Liver (tissue), 8 donors: ENCODE measurements at regions not wholly inside any gene's neighbourhood (a gene's known extent, or its start where the extent isn't known, plus 50 kb on each side); places are given as distances from the start of the nearest gene placed in this dataset.

Experiments
- DNase-seq: peaks from one replicate; pipeline ENCODE4 v3.0.0-alpha.2; 2017; ENCODE audit warnings: low spot score
- H3K27ac ChIP-seq, 2 donors: one replicate each; pipeline ENCODE4 v1.7.0; 2013; ENCODE audit warnings: inconsistent platforms in 2 of 2, low read length in 2 of 2, control low read depth in 1 of 2, low read depth in 1 of 2, mild to moderate bottlenecking in 1 of 2
- H3K27me3 ChIP-seq, 4 donors: one replicate each; pipeline versions ENCODE4 v1.6.1 to v1.7.0; 2013; ENCODE audit warnings: low read length in 3 of 4, inconsistent platforms in 1 of 4, mild to moderate bottlenecking in 1 of 4, moderate library complexity in 1 of 4; ENCODE audit not compliant: control insufficient read depth in 4 of 4, insufficient read depth in 4 of 4
- H3K36me3 ChIP-seq, 4 donors: one replicate each; pipeline versions ENCODE4 v1.6.1 to v1.7.0; 2013; ENCODE audit warnings: low read length in 3 of 4, mild to moderate bottlenecking in 3 of 4, low read depth in 1 of 4, moderate library complexity in 1 of 4; ENCODE audit not compliant: control insufficient read depth in 4 of 4, insufficient read depth in 3 of 4
- H3K4me1 ChIP-seq, 4 donors: one replicate each; pipeline versions ENCODE4 v1.6.1 to v1.7.0; 2013; ENCODE audit warnings: low read length in 3 of 4, mild to moderate bottlenecking in 3 of 4, moderate library complexity in 1 of 4; ENCODE audit not compliant: control insufficient read depth in 4 of 4, insufficient read depth in 4 of 4
- H3K4me3 ChIP-seq, 3 donors: one replicate each; pipeline versions ENCODE4 v1.6.1 to v1.7.0; 2013; ENCODE audit warnings: low read length in 3 of 3, control low read depth in 1 of 3, low read depth in 1 of 3, mild to moderate bottlenecking in 1 of 3
- H3K9ac ChIP-seq, 2 donors: one replicate each; pipeline ENCODE4 v1.7.0; 2013; ENCODE audit warnings: low read length in 2 of 2, mild to moderate bottlenecking in 2 of 2, moderate library complexity in 2 of 2, control low read depth in 1 of 2, low read depth in 1 of 2
- H3K9me3 ChIP-seq, 4 donors: one replicate each; pipeline versions ENCODE4 v1.6.1 to v1.7.0; 2013; ENCODE audit warnings: low read length in 3 of 4; ENCODE audit not compliant: control insufficient read depth in 4 of 4
- FOXA2 ChIP-seq: IDR thresholded peaks from 2 replicates; pipeline ENCODE4 v1.6.1; 2016; ENCODE audit warnings: antibody characterized with exemption
- GABPA ChIP-seq, 2 donors: IDR thresholded peaks in 1 of 2; conservative IDR thresholded peaks in 1 of 2; 2 replicates each; pipeline ENCODE4 v1.6.1; 2016; ENCODE audit warnings: antibody characterized with exemption in 2 of 2, mild to moderate bottlenecking in 1 of 2, moderate library complexity in 1 of 2
- HNF4A ChIP-seq, 2 donors: conservative IDR thresholded peaks; 2 replicates each; pipeline ENCODE4 v1.6.1; 2016; ENCODE audit warnings: antibody characterized with exemption in 2 of 2, mild to moderate bottlenecking in 2 of 2
- HNF4G ChIP-seq: IDR thresholded peaks from 2 replicates; pipeline ENCODE4 v1.6.1; 2016; ENCODE audit warnings: antibody characterized with exemption
- JUND ChIP-seq, 2 donors: IDR thresholded peaks; 2 replicates each; pipeline ENCODE4 v1.6.1; 2016; ENCODE audit warnings: antibody characterized with exemption in 2 of 2
- NR2F2 ChIP-seq: IDR thresholded peaks from 2 replicates; pipeline ENCODE4 v1.6.1; 2016; ENCODE audit warnings: antibody characterized with exemption
- RXRA ChIP-seq, 2 donors: IDR thresholded peaks; 2 replicates each; pipeline ENCODE4 v1.6.1; 2017 to 2018; ENCODE audit warnings: antibody characterized with exemption in 2 of 2, mild to moderate bottlenecking in 1 of 2
- TAF1 ChIP-seq: conservative IDR thresholded peaks from 2 replicates; pipeline ENCODE4 v1.6.1; 2016; ENCODE audit warnings: antibody characterized with exemption, mild to moderate bottlenecking
- WGBS: extraction: QIAGEN DNeasy Blood & Tissue Kit; methylation state at CpG from one replicate; pipeline ENCODE4 v1.1.7; 2013; 5-methylcytosine and 5-hydroxymethylcytosine counted together
- TF ChIP-seq, protein P1 (sequence below): IDR thresholded peaks from 2 replicates; pipeline ENCODE4 v1.6.1; 2016; ENCODE audit warnings: antibody characterized with exemption, mild to moderate bottlenecking
- TF ChIP-seq, protein P2 (sequence below): IDR thresholded peaks from 2 replicates; pipeline ENCODE4 v1.6.1; 2016; ENCODE audit warnings: antibody characterized with exemption
- TF ChIP-seq, protein P3 (sequence below): fragments of 150-350 bp; IDR thresholded peaks from 2 replicates; pipeline ENCODE4 v1.5.1; 2017; ENCODE audit warnings: improper control_type of control experiment, low read depth, low read length; ENCODE audit not compliant: missing input control
- TF ChIP-seq, protein P4 (sequence below): IDR thresholded peaks from 2 replicates; pipeline ENCODE4 v1.6.1; 2016; ENCODE audit warnings: antibody characterized with exemption
- TF ChIP-seq, protein P5 (sequence below): IDR thresholded peaks from 2 replicates; pipeline ENCODE4 v1.6.1; 2016; ENCODE audit warnings: antibody characterized with exemption
- donor health status: healthy.
- donor health status: healthy.
- donor health status: healthy.
- donor health status: healthy.
- donor health status: healthy.

DNA sequence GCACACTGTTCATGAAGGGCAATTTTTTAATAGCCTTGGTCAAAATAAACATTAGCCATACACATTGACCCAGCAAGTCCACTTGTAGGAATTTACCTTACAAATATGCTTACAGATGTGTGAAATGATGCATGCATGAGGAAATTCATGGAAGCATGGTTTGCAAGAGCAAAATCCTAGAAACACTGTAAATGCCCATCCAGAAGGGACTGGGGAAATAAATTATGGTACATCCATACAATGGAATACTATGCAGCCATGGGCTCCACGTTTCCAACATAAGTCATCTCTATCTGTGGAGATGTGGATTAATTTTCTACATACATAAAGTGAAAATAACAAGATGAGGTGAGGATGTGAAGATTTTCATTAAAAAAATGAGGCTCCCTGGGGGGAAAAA is 99.1 kb downstream of the NPY start:
- H3K36me3 ChIP-seq, result no peaks in the 10 kb centered on the region
- no peaks in the 10 kb centered on the region for H3K27me3 ChIP-seq
- no peaks in the 10 kb centered on the region for H3K4me1 ChIP-seq
- WGBS, result 84% methylated on average over 1 of the region's 1 CpG
- no peak overlapping the region for H3K4me3 ChIP-seq
- TF ChIP-seq, protein P1, sequence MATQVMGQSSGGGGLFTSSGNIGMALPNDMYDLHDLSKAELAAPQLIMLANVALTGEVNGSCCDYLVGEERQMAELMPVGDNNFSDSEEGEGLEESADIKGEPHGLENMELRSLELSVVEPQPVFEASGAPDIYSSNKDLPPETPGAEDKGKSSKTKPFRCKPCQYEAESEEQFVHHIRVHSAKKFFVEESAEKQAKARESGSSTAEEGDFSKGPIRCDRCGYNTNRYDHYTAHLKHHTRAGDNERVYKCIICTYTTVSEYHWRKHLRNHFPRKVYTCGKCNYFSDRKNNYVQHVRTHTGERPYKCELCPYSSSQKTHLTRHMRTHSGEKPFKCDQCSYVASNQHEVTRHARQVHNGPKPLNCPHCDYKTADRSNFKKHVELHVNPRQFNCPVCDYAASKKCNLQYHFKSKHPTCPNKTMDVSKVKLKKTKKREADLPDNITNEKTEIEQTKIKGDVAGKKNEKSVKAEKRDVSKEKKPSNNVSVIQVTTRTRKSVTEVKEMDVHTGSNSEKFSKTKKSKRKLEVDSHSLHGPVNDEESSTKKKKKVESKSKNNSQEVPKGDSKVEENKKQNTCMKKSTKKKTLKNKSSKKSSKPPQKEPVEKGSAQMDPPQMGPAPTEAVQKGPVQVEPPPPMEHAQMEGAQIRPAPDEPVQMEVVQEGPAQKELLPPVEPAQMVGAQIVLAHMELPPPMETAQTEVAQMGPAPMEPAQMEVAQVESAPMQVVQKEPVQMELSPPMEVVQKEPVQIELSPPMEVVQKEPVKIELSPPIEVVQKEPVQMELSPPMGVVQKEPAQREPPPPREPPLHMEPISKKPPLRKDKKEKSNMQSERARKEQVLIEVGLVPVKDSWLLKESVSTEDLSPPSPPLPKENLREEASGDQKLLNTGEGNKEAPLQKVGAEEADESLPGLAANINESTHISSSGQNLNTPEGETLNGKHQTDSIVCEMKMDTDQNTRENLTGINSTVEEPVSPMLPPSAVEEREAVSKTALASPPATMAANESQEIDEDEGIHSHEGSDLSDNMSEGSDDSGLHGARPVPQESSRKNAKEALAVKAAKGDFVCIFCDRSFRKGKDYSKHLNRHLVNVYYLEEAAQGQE, result no peak
- no peak overlapping the region for H3K9ac ChIP-seq
- H3K27ac ChIP-seq, result no peak overlapping the region
- no peak for DNase-seq
- H3K9me3 ChIP-seq, result no peaks in the 10 kb centered on the region

DNA sequence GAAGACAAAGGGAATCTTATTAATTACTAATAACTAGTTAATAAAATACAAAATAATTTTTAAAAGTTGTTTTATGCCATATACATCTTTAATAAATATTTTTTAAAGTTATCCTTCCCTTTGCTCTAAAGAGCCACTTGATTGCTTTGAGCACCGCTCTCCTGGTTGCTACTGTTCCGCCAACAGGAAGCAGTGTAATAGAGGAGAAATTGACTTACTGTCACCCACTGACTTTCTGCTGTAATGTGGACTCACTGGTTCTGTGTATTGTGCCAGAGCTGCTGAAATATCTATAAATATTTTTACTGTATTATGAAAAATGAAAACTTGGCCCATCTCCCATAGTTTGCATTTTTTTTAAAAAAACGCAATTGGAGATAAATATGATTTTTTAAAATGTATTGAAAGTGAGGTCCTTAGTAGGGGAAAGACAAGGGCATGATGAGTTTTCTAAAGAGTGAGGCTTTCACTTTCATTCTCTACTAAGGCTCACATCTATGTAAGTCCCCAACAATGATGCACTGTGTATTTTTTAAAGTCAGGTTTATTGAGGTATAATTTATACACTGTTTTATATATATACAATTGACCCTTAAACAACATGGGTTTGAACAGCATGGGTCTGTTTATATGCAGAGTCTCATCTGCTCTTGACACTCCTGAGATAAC is 100.5 kb downstream of the NPY start:
- Histone ChIP-seq H3K27ac (no peak overlapping the region), H3K36me3 (no peaks in the 10 kb centered on the region), H3K9ac (no peak overlapping the region), H3K27me3 (no peaks in the 10 kb centered on the region), H3K9me3 (no peaks in the 10 kb centered on the region), H3K4me3 (no peak overlapping the region), H3K4me1 (no peaks in the 10 kb centered on the region)
- TF ChIP-seq RXRA (IDR thresholded peaks at IDR 0.05) (no peak), GABPA (IDR thresholded peaks at IDR 0.05 in 1 of 2, conservative IDR thresholded peaks at IDR 0.05 in 1 of 2) (no peak), HNF4G (no peak), JUND (IDR thresholded peaks at IDR 0.05) (no peak), FOXA2 (no peak), TAF1 (no peak), NR2F2 (no peak), HNF4A (conservative IDR thresholded peaks at IDR 0.05) (no peak)
- TF ChIP-seq, protein P1, result no peak
- TF ChIP-seq, protein P2, sequence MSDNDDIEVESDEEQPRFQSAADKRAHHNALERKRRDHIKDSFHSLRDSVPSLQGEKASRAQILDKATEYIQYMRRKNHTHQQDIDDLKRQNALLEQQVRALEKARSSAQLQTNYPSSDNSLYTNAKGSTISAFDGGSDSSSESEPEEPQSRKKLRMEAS, result no peak
- TF ChIP-seq, protein P3, sequence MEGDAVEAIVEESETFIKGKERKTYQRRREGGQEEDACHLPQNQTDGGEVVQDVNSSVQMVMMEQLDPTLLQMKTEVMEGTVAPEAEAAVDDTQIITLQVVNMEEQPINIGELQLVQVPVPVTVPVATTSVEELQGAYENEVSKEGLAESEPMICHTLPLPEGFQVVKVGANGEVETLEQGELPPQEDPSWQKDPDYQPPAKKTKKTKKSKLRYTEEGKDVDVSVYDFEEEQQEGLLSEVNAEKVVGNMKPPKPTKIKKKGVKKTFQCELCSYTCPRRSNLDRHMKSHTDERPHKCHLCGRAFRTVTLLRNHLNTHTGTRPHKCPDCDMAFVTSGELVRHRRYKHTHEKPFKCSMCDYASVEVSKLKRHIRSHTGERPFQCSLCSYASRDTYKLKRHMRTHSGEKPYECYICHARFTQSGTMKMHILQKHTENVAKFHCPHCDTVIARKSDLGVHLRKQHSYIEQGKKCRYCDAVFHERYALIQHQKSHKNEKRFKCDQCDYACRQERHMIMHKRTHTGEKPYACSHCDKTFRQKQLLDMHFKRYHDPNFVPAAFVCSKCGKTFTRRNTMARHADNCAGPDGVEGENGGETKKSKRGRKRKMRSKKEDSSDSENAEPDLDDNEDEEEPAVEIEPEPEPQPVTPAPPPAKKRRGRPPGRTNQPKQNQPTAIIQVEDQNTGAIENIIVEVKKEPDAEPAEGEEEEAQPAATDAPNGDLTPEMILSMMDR, result no peak
- TF ChIP-seq, protein P4, sequence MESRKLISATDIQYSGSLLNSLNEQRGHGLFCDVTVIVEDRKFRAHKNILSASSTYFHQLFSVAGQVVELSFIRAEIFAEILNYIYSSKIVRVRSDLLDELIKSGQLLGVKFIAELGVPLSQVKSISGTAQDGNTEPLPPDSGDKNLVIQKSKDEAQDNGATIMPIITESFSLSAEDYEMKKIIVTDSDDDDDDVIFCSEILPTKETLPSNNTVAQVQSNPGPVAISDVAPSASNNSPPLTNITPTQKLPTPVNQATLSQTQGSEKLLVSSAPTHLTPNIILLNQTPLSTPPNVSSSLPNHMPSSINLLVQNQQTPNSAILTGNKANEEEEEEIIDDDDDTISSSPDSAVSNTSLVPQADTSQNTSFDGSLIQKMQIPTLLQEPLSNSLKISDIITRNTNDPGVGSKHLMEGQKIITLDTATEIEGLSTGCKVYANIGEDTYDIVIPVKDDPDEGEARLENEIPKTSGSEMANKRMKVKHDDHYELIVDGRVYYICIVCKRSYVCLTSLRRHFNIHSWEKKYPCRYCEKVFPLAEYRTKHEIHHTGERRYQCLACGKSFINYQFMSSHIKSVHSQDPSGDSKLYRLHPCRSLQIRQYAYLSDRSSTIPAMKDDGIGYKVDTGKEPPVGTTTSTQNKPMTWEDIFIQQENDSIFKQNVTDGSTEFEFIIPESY, result no peak
- TF ChIP-seq, protein P5, sequence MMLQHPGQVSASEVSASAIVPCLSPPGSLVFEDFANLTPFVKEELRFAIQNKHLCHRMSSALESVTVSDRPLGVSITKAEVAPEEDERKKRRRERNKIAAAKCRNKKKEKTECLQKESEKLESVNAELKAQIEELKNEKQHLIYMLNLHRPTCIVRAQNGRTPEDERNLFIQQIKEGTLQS, result no peak
- DNase-seq, result no peak
- WGBS, result 78% methylated on average over 3 of the region's 3 CpGs
